ENCODE measurements at regions not wholly inside any gene's neighbourhood (a gene's known extent, or its start where the extent isn't known, plus 50 kb on each side); places are given as distances from the start of the nearest gene placed in this dataset.
"Not testable (repeated sequence)": the region's sequence is repeated elsewhere in the genome, so short reads cannot be mapped to it uniquely, and the experiment has no call there.

DNA sequence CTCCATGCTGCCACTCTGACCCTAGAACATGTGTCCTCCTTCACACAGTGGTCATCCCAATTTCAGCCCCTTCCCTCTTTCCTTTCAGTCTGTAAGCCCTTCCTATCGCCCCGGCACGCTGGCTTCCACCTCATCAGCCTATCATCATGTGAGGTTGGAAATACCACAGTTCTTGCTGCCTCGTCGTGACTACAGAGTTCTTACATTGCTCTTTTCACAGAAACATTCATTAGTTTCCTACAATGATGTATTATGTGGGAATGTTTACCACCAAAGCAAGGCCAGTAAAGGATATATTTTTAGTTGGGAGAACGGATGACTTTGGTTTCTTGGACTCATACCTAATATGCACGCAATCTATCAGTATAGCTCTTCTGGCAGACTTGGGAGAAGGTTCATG lies 169.5 kb upstream of the BOD1L1 start:
- TF ChIP-seq, protein P1, sequence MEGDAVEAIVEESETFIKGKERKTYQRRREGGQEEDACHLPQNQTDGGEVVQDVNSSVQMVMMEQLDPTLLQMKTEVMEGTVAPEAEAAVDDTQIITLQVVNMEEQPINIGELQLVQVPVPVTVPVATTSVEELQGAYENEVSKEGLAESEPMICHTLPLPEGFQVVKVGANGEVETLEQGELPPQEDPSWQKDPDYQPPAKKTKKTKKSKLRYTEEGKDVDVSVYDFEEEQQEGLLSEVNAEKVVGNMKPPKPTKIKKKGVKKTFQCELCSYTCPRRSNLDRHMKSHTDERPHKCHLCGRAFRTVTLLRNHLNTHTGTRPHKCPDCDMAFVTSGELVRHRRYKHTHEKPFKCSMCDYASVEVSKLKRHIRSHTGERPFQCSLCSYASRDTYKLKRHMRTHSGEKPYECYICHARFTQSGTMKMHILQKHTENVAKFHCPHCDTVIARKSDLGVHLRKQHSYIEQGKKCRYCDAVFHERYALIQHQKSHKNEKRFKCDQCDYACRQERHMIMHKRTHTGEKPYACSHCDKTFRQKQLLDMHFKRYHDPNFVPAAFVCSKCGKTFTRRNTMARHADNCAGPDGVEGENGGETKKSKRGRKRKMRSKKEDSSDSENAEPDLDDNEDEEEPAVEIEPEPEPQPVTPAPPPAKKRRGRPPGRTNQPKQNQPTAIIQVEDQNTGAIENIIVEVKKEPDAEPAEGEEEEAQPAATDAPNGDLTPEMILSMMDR (IDR thresholded peaks at IDR 0.05), result no peak
- Mint-ChIP-seq H3K4me1 (ENCODE audit: low read depth) (peaks cover 3% of the 10 kb centered on the region), H3K27me3 (ENCODE audit: low read depth) (peaks cover 16% of the 10 kb centered on the region), H3K9me3 (ENCODE audit: low read depth) (peaks cover 7% of the 10 kb centered on the region), H3K4me3 (ENCODE audit: unreplicated experiment) (no peak overlapping the region), H3K36me3 (ENCODE audit: low read depth) (no peaks in the 10 kb centered on the region), H3K27ac (ENCODE audit: unreplicated experiment) (no peak overlapping the region)
- no peak for DNase-seq (ENCODE audit: low spot score)

GRCh38 chr4:13815231-13815630 lies 187.7 kb upstream of the BOD1L1 start:
- H3K27ac Mint-ChIP-seq (ENCODE audit: unreplicated experiment), result no peak overlapping the region
- peaks cover 3% of the 10 kb centered on the region for H3K9me3 Mint-ChIP-seq (ENCODE audit: low read depth)
- no peaks in the 10 kb centered on the region for H3K4me1 Mint-ChIP-seq (ENCODE audit: low read depth)
- no peak overlapping the region for H3K4me3 Mint-ChIP-seq (ENCODE audit: unreplicated experiment)
- no peaks in the 10 kb centered on the region for H3K36me3 Mint-ChIP-seq (ENCODE audit: low read depth)
- TF ChIP-seq, protein P1 (IDR thresholded peaks at IDR 0.05), result no peak
- peaks cover 11% of the 10 kb centered on the region for H3K27me3 Mint-ChIP-seq (ENCODE audit: low read depth)
- DNase-seq (ENCODE audit: low spot score), result no peak

- no peaks in the 10 kb centered on the region for H3K4me1 Mint-ChIP-seq (ENCODE audit: low read depth)
- TF ChIP-seq, protein P1 (IDR thresholded peaks at IDR 0.05), result no peak
- H3K27me3 Mint-ChIP-seq (ENCODE audit: low read depth), result peaks cover 11% of the 10 kb centered on the region
- H3K4me3 Mint-ChIP-seq (ENCODE audit: unreplicated experiment), result no peak overlapping the region
- peaks cover 3% of the 10 kb centered on the region for H3K9me3 Mint-ChIP-seq (ENCODE audit: low read depth)
- DNase-seq (ENCODE audit: low spot score), result no peak
- no peaks in the 10 kb centered on the region for H3K36me3 Mint-ChIP-seq (ENCODE audit: low read depth)
- H3K27ac Mint-ChIP-seq (ENCODE audit: unreplicated experiment), result no peak overlapping the region
Observed at GRCh38 chr4:13816472-13816871, 188.9 kb upstream of the BOD1L1 start.

DNA sequence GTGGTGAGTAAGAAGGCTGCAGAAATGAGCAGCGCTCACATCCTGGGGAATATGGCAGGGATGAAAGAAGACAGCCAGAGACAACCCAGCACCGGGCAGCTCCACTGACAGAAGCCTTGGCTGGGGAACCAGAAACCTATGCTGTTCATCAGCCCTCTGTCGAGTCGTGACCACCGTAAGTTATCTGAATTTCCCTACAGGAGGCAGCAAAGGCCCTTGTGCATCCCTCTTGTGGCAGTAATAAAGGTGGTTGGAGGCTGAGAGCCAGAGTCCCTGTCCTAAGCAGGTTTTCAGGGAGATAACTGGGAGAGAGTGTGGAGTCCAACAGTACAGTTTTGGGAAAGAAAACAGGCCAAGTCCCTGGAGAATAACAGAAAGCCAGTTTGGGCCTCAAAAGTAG lies 194.0 kb upstream of the BOD1L1 start:
- H3K36me3 Mint-ChIP-seq (ENCODE audit: low read depth), result peaks cover 7% of the 10 kb centered on the region
- H3K4me1 Mint-ChIP-seq (ENCODE audit: low read depth), result no peaks in the 10 kb centered on the region
- TF ChIP-seq, protein P1 (IDR thresholded peaks at IDR 0.05), result peak; percentile 21
- H3K27me3 Mint-ChIP-seq (ENCODE audit: low read depth), result peaks cover 11% of the 10 kb centered on the region
- DNase-seq (ENCODE audit: low spot score), result no peak
- no peak overlapping the region for H3K27ac Mint-ChIP-seq (ENCODE audit: unreplicated experiment)
- peaks cover 25% of the 10 kb centered on the region for H3K9me3 Mint-ChIP-seq (ENCODE audit: low read depth)
- H3K4me3 Mint-ChIP-seq (ENCODE audit: unreplicated experiment), result no peak overlapping the region

- not testable (repeated sequence) for H3K36me3 Mint-ChIP-seq (ENCODE audit: low read depth); H3K27me3 Mint-ChIP-seq (ENCODE audit: low read depth); H3K27ac Mint-ChIP-seq (ENCODE audit: unreplicated experiment); H3K4me3 Mint-ChIP-seq (ENCODE audit: unreplicated experiment); DNase-seq (ENCODE audit: low spot score); H3K4me1 Mint-ChIP-seq (ENCODE audit: low read depth)
- peaks cover 22% of the 10 kb centered on the region for H3K9me3 Mint-ChIP-seq (ENCODE audit: low read depth)
Observed at GRCh38 chr4:13825822-13826221, 198.3 kb upstream of the BOD1L1 start.

GRCh38 chr4:13829457-13829856 lies 201.9 kb upstream of the BOD1L1 start:
- peaks cover 10% of the 10 kb centered on the region for H3K27me3 Mint-ChIP-seq (ENCODE audit: low read depth)
- H3K9me3 Mint-ChIP-seq (ENCODE audit: low read depth), result peaks cover 4% of the 10 kb centered on the region
- peaks cover 4% of the 10 kb centered on the region for H3K36me3 Mint-ChIP-seq (ENCODE audit: low read depth)
- DNase-seq (ENCODE audit: low spot score), result no peak
- H3K4me3 Mint-ChIP-seq (ENCODE audit: unreplicated experiment), result no peak overlapping the region
- no peak overlapping the region for H3K27ac Mint-ChIP-seq (ENCODE audit: unreplicated experiment)
- TF ChIP-seq, protein P1 (IDR thresholded peaks at IDR 0.05), result no peak
- peaks cover 7% of the 10 kb centered on the region for H3K4me1 Mint-ChIP-seq (ENCODE audit: low read depth)

Measured in chondrocyte (in vitro differentiated cells).